ENCODE measurements at regions not wholly inside any gene's neighbourhood (a gene's known extent, or its start where the extent isn't known, plus 50 kb on each side); places are given as distances from the start of the nearest gene placed in this dataset.

- no peak for TF ChIP-seq PATZ1 (CRISPR knock-in tag; IDR thresholded peaks at IDR 0.05; ENCODE audit: borderline replicate concordance)
- no peak for TF ChIP-seq ARNTL (CRISPR knock-in tag; IDR thresholded peaks at IDR 0.05; ENCODE audit: borderline replicate concordance, low read depth)
- TF ChIP-seq TOX (CRISPR knock-in tag; IDR thresholded peaks at IDR 0.05; ENCODE audit: borderline replicate concordance) = no peak
- TF ChIP-seq ZNF565 (CRISPR knock-in tag; conservative IDR thresholded peaks at IDR 0.05; ENCODE audit: low read depth) = no peak
- no peak for TF ChIP-seq ZNF8 (CRISPR knock-in tag; IDR thresholded peaks at IDR 0.05)
- no peak for TF ChIP-seq OSR1 (CRISPR knock-in tag; IDR thresholded peaks at IDR 0.05)
- TF ChIP-seq CSDC2 (CRISPR knock-in tag; IDR thresholded peaks at IDR 0.05) = no peak
- no peak for TF ChIP-seq RARB (CRISPR knock-in tag; IDR thresholded peaks at IDR 0.05)
- TF ChIP-seq POU6F1 (CRISPR knock-in tag; IDR thresholded peaks at IDR 0.05; ENCODE audit: borderline replicate concordance, low read depth) = no peak
- no peak for TF ChIP-seq BACH2 (CRISPR knock-in tag; IDR thresholded peaks at IDR 0.05; ENCODE audit: borderline replicate concordance)
- no peak for TF ChIP-seq ISL1 (CRISPR knock-in tag; IDR thresholded peaks at IDR 0.05)
- no peak for TF ChIP-seq ZNF70 (CRISPR knock-in tag; IDR thresholded peaks at IDR 0.05)
These were observed 211.3 kb upstream of the ARL4C start for GRCh38 chr2:234708091-234708683.

All from SK-N-SH treated with all-trans-retinoic acid at 6 μM for 48 hours (cell line).